GM21619 (cell line): ENCODE measurements at regions not wholly inside any gene's neighbourhood (a gene's known extent, or its start where the extent isn't known, plus 50 kb on each side); places are given as distances from the start of the nearest gene placed in this dataset.

Experiments
- ATAC-seq: cut with Tn5 transposase; IDR thresholded peaks from one replicate; pipeline ENCODE4 v1.9.1; 2021; ENCODE audit not compliant: unreplicated experiment

- ATAC-seq = no peak
Observed at GRCh38 chr14:101495827-101496775, 65.2 kb upstream of the DIO3 start.

- no peak for ATAC-seq
Observed at GRCh38 chr14:101496776-101497683, 64.3 kb upstream of the DIO3 start.

GRCh38 chr14:101497684-101498525, 63.4 kb upstream of the DIO3 start:
- no peak for ATAC-seq

GRCh38 chr14:101498526-101498860, 62.8 kb upstream of the DIO3 start:
- ATAC-seq = no peak

GRCh38 chr14:101499080-101499479, 62.2 kb upstream of the DIO3 start:
- no peak for ATAC-seq

GRCh38 chr14:101499513-101499912, 61.8 kb upstream of the DIO3 start:
- ATAC-seq = no peak

- ATAC-seq = no peak
Observed at GRCh38 chr14:101500061-101500460, 61.2 kb upstream of the DIO3 start.

GRCh38 chr14:101500681-101501080, 60.6 kb upstream of the DIO3 start:
- ATAC-seq = no peak

- ATAC-seq = no peak
Observed at GRCh38 chr14:101501341-101501740, 60.0 kb upstream of the DIO3 start.

GRCh38 chr14:101501858-101502615, 59.3 kb upstream of the DIO3 start:
- ATAC-seq = no peak

- no peak for ATAC-seq
Observed at GRCh38 chr14:101502761-101503392, 58.4 kb upstream of the DIO3 start.

GRCh38 chr14:101503431-101504095, 57.7 kb upstream of the DIO3 start:
- no peak for ATAC-seq

GRCh38 chr14:101504096-101504948, 57.0 kb upstream of the DIO3 start:
- ATAC-seq = no peak

- ATAC-seq = no peak
Observed at GRCh38 chr14:101505236-101505970, 55.9 kb upstream of the DIO3 start.

GRCh38 chr14:101506211-101506925, 54.9 kb upstream of the DIO3 start:
- no peak for ATAC-seq

- ATAC-seq = no peak
Observed at GRCh38 chr14:101506926-101507835, 54.1 kb upstream of the DIO3 start.
